Choroid plexus epithelial cell (primary cell): ENCODE measurements at regions not wholly inside any gene's neighbourhood (a gene's known extent, or its start where the extent isn't known, plus 50 kb on each side); places are given as distances from the start of the nearest gene placed in this dataset.

Experiments
- DNase-seq: peaks from one replicate; pipeline ENCODE4 v3.0.0-alpha.2; 2010; ENCODE audit warnings: low read depth
- H3K4me3 ChIP-seq: 2 replicates; pipeline ENCODE4 v1.5.1; 2011; ENCODE audit warnings: low read depth, mild to moderate bottlenecking, control low read depth, low read length, moderate library complexity
- CTCF ChIP-seq: conservative IDR thresholded peaks from 2 replicates; pipeline ENCODE4 v1.5.1; 2011; ENCODE audit warnings: low read depth, mild to moderate bottlenecking, control low read depth, inconsistent platforms, low read length, moderate library complexity

- H3K4me3 ChIP-seq, result no peak overlapping the region
- no peak for TF ChIP-seq CTCF
- DNase-seq, result no peak
These were observed 1342.6 kb upstream of the SPRY2 start for GRCh38 chr13:81683521-81683920.

GRCh38 chr13:81682081-81682630, 1341.2 kb upstream of the SPRY2 start:
- TF ChIP-seq CTCF, result no peak
- H3K4me3 ChIP-seq, result no peak overlapping the region
- no peak for DNase-seq

GRCh38 chr13:81677857-81678256, 1336.9 kb upstream of the SPRY2 start:
- no peak for TF ChIP-seq CTCF
- no peak for DNase-seq
- no peak overlapping the region for H3K4me3 ChIP-seq

GRCh38 chr13:81676008-81676407, 1335.1 kb upstream of the SPRY2 start:
- H3K4me3 ChIP-seq, result no peak overlapping the region
- no peak for DNase-seq
- no peak for TF ChIP-seq CTCF

GRCh38 chr13:81671064-81671463, 1330.1 kb upstream of the SPRY2 start:
- no peak overlapping the region for H3K4me3 ChIP-seq
- no peak for DNase-seq
- no peak for TF ChIP-seq CTCF

- H3K4me3 ChIP-seq, result no peak overlapping the region
- no peak for TF ChIP-seq CTCF
- no peak for DNase-seq
These were observed 1329.1 kb upstream of the SPRY2 start for GRCh38 chr13:81670048-81670447.

- H3K4me3 ChIP-seq, result no peak overlapping the region
- no peak for TF ChIP-seq CTCF
- no peak for DNase-seq
These were observed 1323.9 kb upstream of the SPRY2 start for GRCh38 chr13:81664872-81665271.
